ENCODE measurements at regions not wholly inside any gene's neighbourhood (a gene's known extent, or its start where the extent isn't known, plus 50 kb on each side); places are given as distances from the start of the nearest gene placed in this dataset.

DNA sequence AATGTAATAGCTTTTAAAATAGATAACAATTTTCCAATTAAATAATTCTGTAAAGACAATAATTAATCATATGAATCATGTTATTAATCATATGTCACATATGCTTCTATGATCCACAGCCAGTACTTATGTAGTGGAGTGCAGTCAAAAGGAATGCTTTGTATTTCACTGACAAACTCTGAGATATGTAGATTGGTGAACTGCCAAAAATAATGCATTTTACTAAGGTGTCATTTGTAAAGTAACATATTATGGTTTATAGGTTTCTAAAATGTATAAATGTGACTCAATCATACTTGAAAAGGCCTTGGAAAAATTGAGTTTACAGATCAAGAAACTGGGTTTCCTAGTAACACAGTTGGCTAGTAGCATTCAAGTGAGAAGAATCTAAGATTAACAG, 93.8 kb upstream of the KCNH7 start:
- Histone ChIP-seq H3F3A (ENCODE audit: insufficient read depth, low read length) (no peaks in the 10 kb centered on the region), H3K9me3 (ENCODE audit: low read length) (no peaks in the 10 kb centered on the region), H3K9ac (ENCODE audit: low read length) (no peak overlapping the region), H3K27ac (ENCODE audit: low read depth, low read length, poor library complexity, severe bottlenecking) (no peak overlapping the region), H3K36me3 (ENCODE audit: insufficient read depth, low read length) (no peaks in the 10 kb centered on the region), H3K4me3 (ENCODE audit: low read depth, low read length, poor library complexity, severe bottlenecking) (no peak overlapping the region), H3K9me2 (ENCODE audit: low read depth, low read length) (no peaks in the 10 kb centered on the region), H3K79me2 (ENCODE audit: insufficient read depth, low read length) (no peaks in the 10 kb centered on the region), H3K27me3 (ENCODE audit: insufficient read depth, low read length) (no peaks in the 10 kb centered on the region), H3K4me1 (ENCODE audit: insufficient read depth, low read length, severe bottlenecking) (no peaks in the 10 kb centered on the region), H4K20me1 (ENCODE audit: insufficient read depth, low read length) (no peaks in the 10 kb centered on the region), H3K4me2 (ENCODE audit: low read length) (no peak overlapping the region), H2AFZ (ENCODE audit: low read length) (no peak overlapping the region)
- TF ChIP-seq, protein P1, sequence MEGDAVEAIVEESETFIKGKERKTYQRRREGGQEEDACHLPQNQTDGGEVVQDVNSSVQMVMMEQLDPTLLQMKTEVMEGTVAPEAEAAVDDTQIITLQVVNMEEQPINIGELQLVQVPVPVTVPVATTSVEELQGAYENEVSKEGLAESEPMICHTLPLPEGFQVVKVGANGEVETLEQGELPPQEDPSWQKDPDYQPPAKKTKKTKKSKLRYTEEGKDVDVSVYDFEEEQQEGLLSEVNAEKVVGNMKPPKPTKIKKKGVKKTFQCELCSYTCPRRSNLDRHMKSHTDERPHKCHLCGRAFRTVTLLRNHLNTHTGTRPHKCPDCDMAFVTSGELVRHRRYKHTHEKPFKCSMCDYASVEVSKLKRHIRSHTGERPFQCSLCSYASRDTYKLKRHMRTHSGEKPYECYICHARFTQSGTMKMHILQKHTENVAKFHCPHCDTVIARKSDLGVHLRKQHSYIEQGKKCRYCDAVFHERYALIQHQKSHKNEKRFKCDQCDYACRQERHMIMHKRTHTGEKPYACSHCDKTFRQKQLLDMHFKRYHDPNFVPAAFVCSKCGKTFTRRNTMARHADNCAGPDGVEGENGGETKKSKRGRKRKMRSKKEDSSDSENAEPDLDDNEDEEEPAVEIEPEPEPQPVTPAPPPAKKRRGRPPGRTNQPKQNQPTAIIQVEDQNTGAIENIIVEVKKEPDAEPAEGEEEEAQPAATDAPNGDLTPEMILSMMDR (IDR thresholded peaks at IDR 0.05; ENCODE audit: low read length), result no peak
- TF ChIP-seq EZH2 (IDR thresholded peaks at IDR 0.05; ENCODE audit: borderline replicate concordance, low read length), result no peak

DNA sequence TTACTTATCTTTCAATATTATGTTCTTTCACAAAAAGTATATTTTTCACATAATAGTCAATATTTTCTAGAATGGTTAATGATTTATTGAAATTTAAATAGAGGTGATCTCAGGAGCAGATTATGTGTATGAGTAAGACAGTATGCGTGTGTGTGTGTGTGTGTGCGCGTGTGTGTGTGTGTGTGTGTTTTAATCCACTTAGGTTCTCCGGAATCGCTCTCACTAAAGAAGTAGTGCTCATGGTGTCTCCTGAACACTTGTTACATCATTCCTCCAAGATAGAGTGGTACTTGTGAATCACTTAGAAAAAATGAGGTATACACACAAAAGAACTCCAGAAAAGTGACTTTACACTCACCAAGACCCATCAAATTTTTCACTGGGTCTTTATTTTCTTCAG, 91.0 kb upstream of the KCNH7 start:
- no peak overlapping the region for H3K4me3 ChIP-seq (ENCODE audit: low read depth, low read length, poor library complexity, severe bottlenecking)
- no peak overlapping the region for H3K27ac ChIP-seq (ENCODE audit: low read depth, low read length, poor library complexity, severe bottlenecking)
- no peaks in the 10 kb centered on the region for H3F3A ChIP-seq (ENCODE audit: insufficient read depth, low read length)
- H3K79me2 ChIP-seq (ENCODE audit: insufficient read depth, low read length), result no peaks in the 10 kb centered on the region
- no peaks in the 10 kb centered on the region for H4K20me1 ChIP-seq (ENCODE audit: insufficient read depth, low read length)
- TF ChIP-seq, protein P1 (IDR thresholded peaks at IDR 0.05; ENCODE audit: low read length), result no peak
- TF ChIP-seq EZH2 (IDR thresholded peaks at IDR 0.05; ENCODE audit: borderline replicate concordance, low read length), result no peak
- H2AFZ ChIP-seq (ENCODE audit: low read length), result no peak overlapping the region
- H3K4me2 ChIP-seq (ENCODE audit: low read length), result no peak overlapping the region
- no peaks in the 10 kb centered on the region for H3K9me3 ChIP-seq (ENCODE audit: low read length)
- no peaks in the 10 kb centered on the region for H3K9me2 ChIP-seq (ENCODE audit: low read depth, low read length)
- H3K9ac ChIP-seq (ENCODE audit: low read length), result no peak overlapping the region
- no peaks in the 10 kb centered on the region for H3K36me3 ChIP-seq (ENCODE audit: insufficient read depth, low read length)
- H3K27me3 ChIP-seq (ENCODE audit: insufficient read depth, low read length), result no peaks in the 10 kb centered on the region
- H3K4me1 ChIP-seq (ENCODE audit: insufficient read depth, low read length, severe bottlenecking), result no peaks in the 10 kb centered on the region

DNA sequence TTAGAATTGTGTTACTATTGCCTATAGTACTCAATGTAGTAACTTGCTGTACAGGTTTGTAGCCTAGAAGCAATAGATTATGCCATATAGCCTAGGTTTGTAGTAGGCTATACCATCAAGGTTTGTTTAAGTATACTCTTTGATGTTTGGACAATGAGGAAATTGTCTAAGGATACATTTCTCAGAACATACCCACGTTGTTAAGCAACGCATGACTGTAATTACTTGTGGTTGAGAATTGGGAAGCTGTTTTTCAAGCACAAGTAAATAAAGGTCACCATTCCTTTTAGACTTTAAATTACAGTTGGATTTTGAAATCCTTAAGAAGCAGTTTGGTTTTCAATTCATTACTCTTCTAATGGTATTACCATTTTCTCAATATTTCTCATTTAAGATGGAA, 89.8 kb upstream of the KCNH7 start:
- Histone ChIP-seq H3F3A (ENCODE audit: insufficient read depth, low read length) (no peaks in the 10 kb centered on the region), H3K4me2 (ENCODE audit: low read length) (no peak overlapping the region), H4K20me1 (ENCODE audit: insufficient read depth, low read length) (no peaks in the 10 kb centered on the region), H3K9ac (ENCODE audit: low read length) (no peak overlapping the region), H2AFZ (ENCODE audit: low read length) (no peak overlapping the region), H3K79me2 (ENCODE audit: insufficient read depth, low read length) (no peaks in the 10 kb centered on the region), H3K9me2 (ENCODE audit: low read depth, low read length) (no peaks in the 10 kb centered on the region), H3K4me3 (ENCODE audit: low read depth, low read length, poor library complexity, severe bottlenecking) (no peak overlapping the region), H3K36me3 (ENCODE audit: insufficient read depth, low read length) (no peaks in the 10 kb centered on the region), H3K4me1 (ENCODE audit: insufficient read depth, low read length, severe bottlenecking) (no peaks in the 10 kb centered on the region), H3K27me3 (ENCODE audit: insufficient read depth, low read length) (no peaks in the 10 kb centered on the region), H3K9me3 (ENCODE audit: low read length) (no peaks in the 10 kb centered on the region), H3K27ac (ENCODE audit: low read depth, low read length, poor library complexity, severe bottlenecking) (no peak overlapping the region)
- TF ChIP-seq EZH2 (IDR thresholded peaks at IDR 0.05; ENCODE audit: borderline replicate concordance, low read length), result no peak

DNA sequence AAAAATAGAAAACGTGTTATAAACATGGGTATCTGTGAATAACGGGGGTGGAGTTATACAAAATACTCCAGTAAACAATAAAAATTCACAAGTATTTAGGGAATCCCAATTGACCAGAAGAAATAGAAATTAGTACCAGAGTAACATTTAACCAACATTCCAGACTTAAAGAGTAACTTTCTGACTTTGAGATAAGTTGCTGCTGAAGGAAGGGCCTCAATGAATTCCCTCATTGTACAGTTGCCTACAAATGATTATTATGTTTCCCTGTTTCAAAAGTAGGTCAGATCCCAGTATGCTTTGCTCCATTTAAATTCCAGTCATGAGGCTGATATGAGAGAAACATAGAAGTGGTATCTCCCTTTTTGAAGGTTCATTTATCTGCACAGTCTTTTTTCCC, 88.3 kb upstream of the KCNH7 start:
- H3K27ac ChIP-seq (ENCODE audit: low read depth, low read length, poor library complexity, severe bottlenecking), result no peak overlapping the region
- H3K4me1 ChIP-seq (ENCODE audit: insufficient read depth, low read length, severe bottlenecking), result no peaks in the 10 kb centered on the region
- H3K27me3 ChIP-seq (ENCODE audit: insufficient read depth, low read length), result no peaks in the 10 kb centered on the region
- H3K9ac ChIP-seq (ENCODE audit: low read length), result no peak overlapping the region
- H3K4me2 ChIP-seq (ENCODE audit: low read length), result no peak overlapping the region
- TF ChIP-seq, protein P1 (IDR thresholded peaks at IDR 0.05; ENCODE audit: low read length), result no peak
- no peak for TF ChIP-seq EZH2 (IDR thresholded peaks at IDR 0.05; ENCODE audit: borderline replicate concordance, low read length)
- H4K20me1 ChIP-seq (ENCODE audit: insufficient read depth, low read length), result no peaks in the 10 kb centered on the region
- H3K36me3 ChIP-seq (ENCODE audit: insufficient read depth, low read length), result no peaks in the 10 kb centered on the region
- H3F3A ChIP-seq (ENCODE audit: insufficient read depth, low read length), result no peaks in the 10 kb centered on the region
- no peak overlapping the region for H3K4me3 ChIP-seq (ENCODE audit: low read depth, low read length, poor library complexity, severe bottlenecking)
- H3K9me3 ChIP-seq (ENCODE audit: low read length), result no peaks in the 10 kb centered on the region
- no peak overlapping the region for H2AFZ ChIP-seq (ENCODE audit: low read length)
- no peaks in the 10 kb centered on the region for H3K79me2 ChIP-seq (ENCODE audit: insufficient read depth, low read length)
- no peaks in the 10 kb centered on the region for H3K9me2 ChIP-seq (ENCODE audit: low read depth, low read length)

Measured in OCI-LY1 (cell line).